Glutamatergic neuron (in vitro differentiated cells): ENCODE measurements at regions not wholly inside any gene's neighbourhood (a gene's known extent, or its start where the extent isn't known, plus 50 kb on each side); places are given as distances from the start of the nearest gene placed in this dataset.

ENCODE experiments used
- DNase-seq: peaks from one replicate; pipeline ENCODE4 v3.0.0; 2022
- H3K27ac Mint-ChIP-seq: one replicate; pipeline ENCODE4 v1.8.0; 2020; ENCODE audit warnings: mild to moderate bottlenecking, mixed read lengths, inconsistent platforms; ENCODE audit not compliant: unreplicated experiment
- H3K27me3 Mint-ChIP-seq: one replicate; pipeline ENCODE4 v1.8.0; 2020; ENCODE audit warnings: mild to moderate bottlenecking, moderate library complexity, mixed read lengths, inconsistent platforms; ENCODE audit not compliant: unreplicated experiment
- H3K36me3 Mint-ChIP-seq: one replicate; pipeline ENCODE4 v1.8.0; 2020; ENCODE audit warnings: mild to moderate bottlenecking, mixed read lengths, inconsistent platforms; ENCODE audit not compliant: unreplicated experiment
- H3K4me1 Mint-ChIP-seq: one replicate; pipeline ENCODE4 v1.8.0; 2020; ENCODE audit warnings: mild to moderate bottlenecking, low read depth, mixed read lengths, inconsistent platforms; ENCODE audit not compliant: unreplicated experiment
- H3K4me3 Mint-ChIP-seq: one replicate; pipeline ENCODE4 v1.8.0; 2020; ENCODE audit warnings: mild to moderate bottlenecking, mixed read lengths, inconsistent platforms; ENCODE audit not compliant: unreplicated experiment
- H3K9me3 Mint-ChIP-seq: one replicate; pipeline ENCODE4 v1.8.0; 2020; ENCODE audit warnings: mild to moderate bottlenecking, moderate library complexity, mixed read lengths, inconsistent platforms; ENCODE audit not compliant: unreplicated experiment
- CTCF ChIP-seq: fragments of 200-600 bp; sonication (generic); IDR thresholded peaks from one replicate; pipeline ENCODE4 v1.5.0; 2021; ENCODE audit not compliant: partially characterized antibody, unreplicated experiment

GRCh38 chr2:181114021-181114420 lies 133.6 kb downstream of the UBE2E3 start:
- no peak overlapping the region for H3K4me3 Mint-ChIP-seq
- no peaks in the 10 kb centered on the region for H3K36me3 Mint-ChIP-seq

GRCh38 chr2:181116261-181116660 lies 135.9 kb downstream of the UBE2E3 start:
- no peak for DNase-seq
- Mint-ChIP-seq H3K4me3 (no peak overlapping the region), H3K36me3 (no peaks in the 10 kb centered on the region), H3K9me3 (no peaks in the 10 kb centered on the region), H3K27me3 (no peaks in the 10 kb centered on the region), H3K27ac (no peak overlapping the region), H3K4me1 (no peaks in the 10 kb centered on the region)
- no peak for TF ChIP-seq CTCF

More at GRCh38 chr2:181114021-181114420, 133.6 kb downstream of the UBE2E3 start:
- DNase-seq: no peak
- H3K4me1 Mint-ChIP-seq: no peaks in the 10 kb centered on the region
- TF ChIP-seq CTCF: no peak
- no peaks in the 10 kb centered on the region for H3K27me3 Mint-ChIP-seq
- no peak overlapping the region for H3K27ac Mint-ChIP-seq
- H3K9me3 Mint-ChIP-seq: no peaks in the 10 kb centered on the region

DNA sequence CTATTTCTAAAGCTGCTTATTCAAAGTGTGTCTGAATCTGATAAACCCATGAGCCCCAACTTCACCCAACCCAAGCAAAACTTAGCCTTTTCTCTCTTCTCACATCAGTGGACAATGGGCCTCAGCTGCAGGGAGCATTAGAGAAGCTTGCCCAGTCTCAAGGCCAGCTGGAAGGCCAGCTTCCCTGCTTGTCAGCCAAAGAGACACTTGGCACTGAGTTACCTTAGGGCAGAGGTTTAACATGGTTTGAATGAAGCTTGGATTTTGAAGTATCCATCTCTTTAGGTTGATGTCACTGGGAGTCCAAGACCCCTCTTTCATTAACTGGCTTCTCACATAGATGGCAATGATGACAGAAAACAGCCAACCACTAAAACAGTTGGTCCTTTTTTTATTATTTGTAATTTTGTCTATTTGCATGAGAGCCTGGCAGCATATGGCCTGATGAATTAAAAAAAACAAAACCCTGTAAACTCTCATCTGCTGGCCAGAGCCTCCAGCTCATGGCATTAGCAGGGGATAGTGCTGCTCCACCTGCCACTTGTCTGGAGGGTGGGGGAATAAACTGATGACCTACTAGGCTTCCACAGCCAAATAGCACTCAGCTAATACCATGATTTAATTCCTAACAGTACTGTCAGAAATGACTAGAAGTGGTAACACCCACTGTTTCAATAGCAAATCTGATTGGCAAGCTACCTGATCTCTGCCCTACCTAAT lies 137.0 kb downstream of the UBE2E3 start:
- Mint-ChIP-seq H3K27ac (no peak overlapping the region), H3K4me3 (no peak overlapping the region), H3K4me1 (no peaks in the 10 kb centered on the region), H3K27me3 (no peaks in the 10 kb centered on the region), H3K36me3 (no peaks in the 10 kb centered on the region), H3K9me3 (no peaks in the 10 kb centered on the region)
- DNase-seq: no peak
- TF ChIP-seq CTCF: no peak

GRCh38 chr2:181120625-181121024 lies 140.2 kb downstream of the UBE2E3 start:
- no peak for TF ChIP-seq CTCF
- Mint-ChIP-seq H3K27me3 (no peaks in the 10 kb centered on the region), H3K27ac (no peak overlapping the region), H3K9me3 (no peaks in the 10 kb centered on the region), H3K4me1 (no peaks in the 10 kb centered on the region), H3K4me3 (no peak overlapping the region), H3K36me3 (no peaks in the 10 kb centered on the region)
- no peak for DNase-seq

DNA sequence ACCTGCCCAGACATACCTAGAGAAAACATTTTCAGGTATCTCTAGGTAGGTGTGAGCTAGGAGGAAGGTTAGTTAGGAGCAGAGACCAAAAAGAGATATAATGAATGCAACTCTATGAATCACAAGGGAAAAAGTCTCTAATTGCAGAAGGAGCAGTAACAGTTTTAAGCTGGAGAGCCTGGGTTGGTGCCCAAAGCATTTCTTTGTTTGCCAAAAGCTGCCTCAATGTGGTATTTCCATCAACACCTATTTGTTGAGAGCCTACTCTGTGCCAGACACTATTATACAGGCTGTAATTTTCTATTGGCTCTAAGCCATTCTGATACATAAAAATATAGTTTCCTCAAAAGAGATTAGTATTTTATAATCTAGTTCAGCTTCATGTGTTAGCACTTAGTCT lies 141.6 kb downstream of the UBE2E3 start:
- Mint-ChIP-seq H3K4me1 (no peaks in the 10 kb centered on the region), H3K9me3 (no peaks in the 10 kb centered on the region), H3K36me3 (no peaks in the 10 kb centered on the region), H3K27me3 (no peaks in the 10 kb centered on the region), H3K27ac (no peak overlapping the region), H3K4me3 (no peak overlapping the region)
- no peak for TF ChIP-seq CTCF
- no peak for DNase-seq
